ENCODE measurements at regions not wholly inside any gene's neighbourhood (a gene's known extent, or its start where the extent isn't known, plus 50 kb on each side); places are given as distances from the start of the nearest gene placed in this dataset.
A peak's percentile ranks its signal among the peaks of the same experiment; 100 is the strongest.

DNA sequence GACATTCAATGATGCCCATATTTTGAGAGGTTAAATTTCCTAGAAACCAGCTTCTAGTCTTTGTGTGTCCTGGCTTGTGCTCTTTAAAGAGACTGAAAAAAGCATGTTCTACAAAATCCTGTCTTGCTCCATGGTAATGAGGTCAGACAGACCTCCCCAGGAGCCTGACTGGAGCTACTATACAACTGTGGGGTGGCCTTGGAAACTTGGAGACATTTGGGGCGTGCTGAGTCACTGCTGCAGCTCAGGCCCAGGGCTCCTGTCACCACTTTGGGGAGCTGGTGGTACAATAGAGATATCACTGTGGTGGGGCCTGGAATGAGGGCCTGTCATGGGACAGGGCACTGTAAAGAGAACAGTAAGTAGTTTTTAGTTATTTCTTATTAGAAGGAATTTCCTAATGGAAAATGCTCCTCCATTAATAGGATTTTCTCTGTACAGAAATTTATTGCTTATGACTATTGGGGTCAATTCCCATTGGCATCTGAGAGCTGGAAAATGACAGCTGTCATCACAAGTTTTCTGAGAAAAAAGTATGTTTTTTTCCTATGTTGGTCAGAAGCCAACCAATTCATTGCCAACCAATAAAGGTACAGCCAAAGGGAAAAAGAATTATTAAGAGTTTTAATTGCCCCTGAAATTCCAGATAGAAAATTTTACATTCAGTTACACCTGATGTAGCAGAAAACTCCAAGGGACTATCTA, 207.4 kb upstream of the JADE1 start:
- Histone ChIP-seq H3K4me1 (peaks cover 21 to 29% (median 22%) of the 10 kb centered on the region in 4 donors), H3K9me3 (no peaks in the 10 kb centered on the region), H3K4me3 (no peak overlapping the region), H3K36me3 (no peaks in the 10 kb centered on the region), H3K27me3 (no peaks in the 10 kb centered on the region), H3K27ac (peak overlapping the region in 1 of 4 donors; percentile 74)
- DNase-seq (no peak), ATAC-seq (ENCODE audit: low FRiP score in 2 of 2) (peak in 1 of 2 donors; percentile 12)
- TF ChIP-seq, protein P1, sequence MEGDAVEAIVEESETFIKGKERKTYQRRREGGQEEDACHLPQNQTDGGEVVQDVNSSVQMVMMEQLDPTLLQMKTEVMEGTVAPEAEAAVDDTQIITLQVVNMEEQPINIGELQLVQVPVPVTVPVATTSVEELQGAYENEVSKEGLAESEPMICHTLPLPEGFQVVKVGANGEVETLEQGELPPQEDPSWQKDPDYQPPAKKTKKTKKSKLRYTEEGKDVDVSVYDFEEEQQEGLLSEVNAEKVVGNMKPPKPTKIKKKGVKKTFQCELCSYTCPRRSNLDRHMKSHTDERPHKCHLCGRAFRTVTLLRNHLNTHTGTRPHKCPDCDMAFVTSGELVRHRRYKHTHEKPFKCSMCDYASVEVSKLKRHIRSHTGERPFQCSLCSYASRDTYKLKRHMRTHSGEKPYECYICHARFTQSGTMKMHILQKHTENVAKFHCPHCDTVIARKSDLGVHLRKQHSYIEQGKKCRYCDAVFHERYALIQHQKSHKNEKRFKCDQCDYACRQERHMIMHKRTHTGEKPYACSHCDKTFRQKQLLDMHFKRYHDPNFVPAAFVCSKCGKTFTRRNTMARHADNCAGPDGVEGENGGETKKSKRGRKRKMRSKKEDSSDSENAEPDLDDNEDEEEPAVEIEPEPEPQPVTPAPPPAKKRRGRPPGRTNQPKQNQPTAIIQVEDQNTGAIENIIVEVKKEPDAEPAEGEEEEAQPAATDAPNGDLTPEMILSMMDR (IDR thresholded peaks at IDR 0.05), result no peak
- TF ChIP-seq POLR2A (IDR thresholded peaks at IDR 0.05), result no peak
- TF ChIP-seq EP300 (IDR thresholded peaks at IDR 0.05), result no peak
- no peak for TF ChIP-seq POLR2AphosphoS5 (IDR thresholded peaks at IDR 0.05)
- 84 to 89% methylated on average over 1 of the region's 1 CpG for WGBS, 2 donors

DNA sequence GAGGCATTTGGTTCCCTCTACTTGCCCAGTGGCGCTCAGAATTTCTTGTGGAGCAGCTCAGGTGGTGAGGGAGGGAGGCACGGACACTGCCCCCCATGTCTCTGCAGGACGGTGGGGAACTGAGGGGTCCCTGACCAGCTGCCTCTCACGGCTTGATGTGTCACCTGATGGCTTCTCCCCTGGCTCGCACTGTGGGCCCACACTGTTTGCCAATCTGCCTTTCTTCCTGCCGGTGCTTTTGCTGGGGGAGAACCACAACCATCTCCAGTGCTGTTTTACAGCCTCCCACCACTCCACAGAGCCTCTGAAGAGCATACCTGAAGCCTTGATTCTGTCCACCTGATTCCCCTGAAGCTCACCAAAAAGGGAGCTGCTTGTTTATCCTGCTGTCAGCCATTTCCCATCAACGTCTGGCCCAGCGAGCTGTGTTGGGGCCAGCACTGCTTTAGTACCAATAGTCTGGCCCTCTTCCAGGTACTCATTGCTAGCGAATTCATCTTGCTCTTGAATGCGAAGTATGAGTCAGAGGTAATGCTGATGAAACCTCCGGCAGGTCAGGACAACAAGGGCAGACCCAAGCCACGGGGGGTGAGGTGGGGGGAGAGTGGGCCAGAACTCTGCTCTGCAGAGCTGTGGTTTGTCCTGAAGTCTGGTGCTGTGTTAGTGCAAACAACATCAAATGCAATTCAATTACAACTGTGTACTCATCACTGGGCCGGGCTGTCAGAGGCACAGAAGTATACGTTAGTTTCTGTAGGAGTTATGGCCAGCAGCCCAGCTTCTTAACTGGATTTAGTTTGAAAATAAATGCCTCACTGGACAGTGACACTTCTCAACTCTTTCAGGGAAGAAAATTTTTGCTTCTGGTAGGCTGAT, 208.3 kb upstream of the JADE1 start:
- DNase-seq, result peak in 1 of 2 donors; percentile 87
- Histone ChIP-seq H3K4me3 (no peak overlapping the region), H3K4me1 (peaks cover 21 to 35% (median 25%) of the 10 kb centered on the region in 4 donors), H3K36me3 (no peaks in the 10 kb centered on the region), H3K9me3 (no peaks in the 10 kb centered on the region), H3K27me3 (no peaks in the 10 kb centered on the region), H3K27ac (peak overlapping the region; percentile 30 to 74 (median 48))
- 49 to 57% methylated on average over 13 to 14 of the region's 14 CpGs for WGBS, 2 donors
- TF ChIP-seq EP300 (IDR thresholded peaks at IDR 0.05) (peak in 1 of 4 donors; percentile 37), POLR2AphosphoS5 (IDR thresholded peaks at IDR 0.05) (peak; percentile 50 to 51), POLR2A (IDR thresholded peaks at IDR 0.05) (peak in 1 of 4 donors; percentile 11)
- TF ChIP-seq, protein P1 (IDR thresholded peaks at IDR 0.05), result no peak
- ATAC-seq (ENCODE audit: low FRiP score in 2 of 2), result peak; percentile 62 to 90

DNA sequence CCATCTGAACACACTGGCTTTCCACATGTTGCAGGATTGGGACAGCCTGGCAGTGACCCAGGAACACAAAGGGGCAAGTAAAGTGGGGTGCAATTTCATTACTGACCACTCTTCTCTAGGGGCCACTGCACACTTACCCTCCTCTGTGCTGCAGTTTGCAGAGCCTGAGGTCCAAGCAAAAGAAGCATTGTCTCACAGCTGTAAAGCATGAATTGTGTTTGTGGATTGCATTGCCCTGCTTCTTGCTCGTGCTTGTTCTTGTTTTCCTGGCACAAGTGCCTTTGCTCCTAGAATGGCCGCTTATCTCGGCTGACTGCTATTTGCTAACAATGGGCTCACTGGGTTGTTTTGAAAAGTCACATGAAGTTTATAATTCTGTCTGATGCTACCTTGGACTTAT, 209.1 kb upstream of the JADE1 start:
- peak in 1 of 2 donors; percentile 14 for ATAC-seq (ENCODE audit: low FRiP score in 2 of 2)
- Histone ChIP-seq H3K36me3 (no peaks in the 10 kb centered on the region), H3K27ac (peak overlapping the region; percentile 30 to 74 (median 48)), H3K4me1 (peaks cover 21 to 35% (median 26%) of the 10 kb centered on the region in 4 donors), H3K4me3 (no peak overlapping the region), H3K27me3 (no peaks in the 10 kb centered on the region), H3K9me3 (no peaks in the 10 kb centered on the region)
- WGBS, 2 donors, result 25 to 26% methylated on average over 3 of the region's 3 CpGs
- TF ChIP-seq POLR2AphosphoS5 (IDR thresholded peaks at IDR 0.05), result no peak
- TF ChIP-seq, protein P1 (IDR thresholded peaks at IDR 0.05), result peak in 1 of 6 experiments; percentile 8
- peak in 1 of 2 donors; percentile 35 for DNase-seq

DNA sequence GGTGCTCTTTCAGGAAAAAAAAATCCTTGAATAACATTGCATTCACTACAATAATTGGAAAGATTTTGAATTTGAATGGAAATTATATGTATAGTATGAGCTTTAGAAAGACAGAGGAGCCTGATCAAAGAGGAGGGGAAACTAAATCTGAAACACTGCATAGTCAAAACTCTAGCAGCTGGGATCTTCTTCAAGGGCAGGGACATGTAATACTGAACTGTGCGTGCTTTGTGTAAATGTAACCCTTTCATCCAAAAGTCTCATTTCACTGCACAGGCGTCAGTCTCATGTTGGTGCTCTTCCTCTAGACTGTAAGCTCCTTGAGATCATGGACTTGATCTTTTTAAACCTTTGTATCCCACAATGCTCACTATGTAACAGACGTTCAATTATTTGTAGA, 212.0 kb upstream of the JADE1 start:
- Histone ChIP-seq H3K36me3 (no peaks in the 10 kb centered on the region), H3K4me3 (no peak overlapping the region), H3K27me3 (no peaks in the 10 kb centered on the region), H3K9me3 (no peaks in the 10 kb centered on the region), H3K27ac (no peak overlapping the region), H3K4me1 (peaks cover 21 to 35% (median 26%) of the 10 kb centered on the region in 4 donors)
- ATAC-seq (ENCODE audit: low FRiP score in 2 of 2) (no peak), DNase-seq (no peak)
- WGBS, 2 donors, result 86 to 87% methylated on average over 3 of the region's 3 CpGs
- TF ChIP-seq, protein P1 (IDR thresholded peaks at IDR 0.05), result no peak
- TF ChIP-seq EP300 (IDR thresholded peaks at IDR 0.05), result no peak
- no peak for TF ChIP-seq POLR2A (IDR thresholded peaks at IDR 0.05)
- no peak for TF ChIP-seq POLR2AphosphoS5 (IDR thresholded peaks at IDR 0.05)

Measured in upper lobe of left lung (tissue), 6 donors.